ENCODE measurements at regions not wholly inside any gene's neighbourhood (a gene's known extent, or its start where the extent isn't known, plus 50 kb on each side); places are given as distances from the start of the nearest gene placed in this dataset.
A peak's percentile ranks its signal among the peaks of the same experiment; 100 is the strongest.

DNA sequence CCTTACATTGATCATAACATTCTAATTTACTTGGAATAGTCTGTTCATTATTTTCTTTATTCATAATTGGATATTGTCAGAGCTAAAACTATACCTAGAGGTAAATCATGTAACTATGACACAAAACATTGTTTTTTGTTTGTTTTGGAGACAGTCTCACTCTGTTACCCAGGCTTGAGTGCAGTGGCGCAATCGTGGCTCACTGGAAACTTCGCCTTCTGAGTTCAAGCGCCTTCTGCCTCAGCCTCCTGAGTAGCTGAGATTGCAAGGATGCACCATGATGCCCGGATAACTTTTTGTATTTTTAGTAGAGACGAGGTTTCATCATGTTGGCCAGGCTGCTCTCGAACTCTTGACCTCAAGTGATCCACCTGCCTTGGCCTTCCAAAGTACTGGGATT lies 265.2 kb downstream of the FBXO8 start:
- Histone ChIP-seq H3K9me3 (replicated peaks; ENCODE audit: control insufficient read depth, insufficient read depth, low read depth, low read length) (no peaks in the 10 kb centered on the region), H3K4me2 (ENCODE audit: insufficient read depth, low read length) (no peak overlapping the region), H4K20me1 (replicated peaks; ENCODE audit: control insufficient read depth, insufficient read depth, low read length) (no peaks in the 10 kb centered on the region), H3K4me1 (replicated peaks in 1 of 2; ENCODE audit: control insufficient read depth in 2 of 2, insufficient read depth in 2 of 2, low read length in 2 of 2) (no peaks in the 10 kb centered on the region), H3K9me1 (ENCODE audit: control insufficient read depth, insufficient read depth, low read length) (no peaks in the 10 kb centered on the region), H3K9ac (ENCODE audit: insufficient read depth in 1 of 2, low read depth in 2 of 2, low read length in 2 of 2) (no peak overlapping the region), H3K27ac (ENCODE audit: extremely low read depth, low read depth, low read length) (no peak overlapping the region), H3K36me3 (ENCODE audit: control insufficient read depth, insufficient read depth, low read length) (no peaks in the 10 kb centered on the region), H3K4me3 (no peak overlapping the region), H3K79me2 (ENCODE audit: control insufficient read depth, insufficient read depth, low read length) (no peaks in the 10 kb centered on the region), H3K27me3 (ENCODE audit: control insufficient read depth in 2 of 2, insufficient read depth in 2 of 2, low read length in 2 of 2) (no peaks in the 10 kb centered on the region), H2AFZ (ENCODE audit: low read depth, low read length) (no peak overlapping the region)
- 38% methylated on average over 7 of the region's 7 CpGs for WGBS (ENCODE audit: insufficient coverage, low coverage, missing lambda C conversion rate)
- peak; percentile 26; the same call in 1 of the 2 replicates for TF ChIP-seq CEBPB (tag; IDR thresholded peaks at IDR 0.05)
- TF ChIP-seq KLF16 (IDR thresholded peaks at IDR 0.05), result no peak
- BruUV-seq (replicated peaks), result no TSS peak
- FAIRE-seq (no peak), ATAC-seq (no peak), DNase-seq (ENCODE audit: extremely low read depth in 1 of 4, low spot score in 3 of 4) (no peak)
- in situ Hi-C loops (cut with MboI), result no loop called here
- POLR2A ChIA-PET, result no interaction called here
- CTCF ChIA-PET (ENCODE audit: low intra/inter-chr PET ratio), result no interaction called here
- intact Hi-C loops (cut with micrococcal nuclease), result no loop called here

DNA sequence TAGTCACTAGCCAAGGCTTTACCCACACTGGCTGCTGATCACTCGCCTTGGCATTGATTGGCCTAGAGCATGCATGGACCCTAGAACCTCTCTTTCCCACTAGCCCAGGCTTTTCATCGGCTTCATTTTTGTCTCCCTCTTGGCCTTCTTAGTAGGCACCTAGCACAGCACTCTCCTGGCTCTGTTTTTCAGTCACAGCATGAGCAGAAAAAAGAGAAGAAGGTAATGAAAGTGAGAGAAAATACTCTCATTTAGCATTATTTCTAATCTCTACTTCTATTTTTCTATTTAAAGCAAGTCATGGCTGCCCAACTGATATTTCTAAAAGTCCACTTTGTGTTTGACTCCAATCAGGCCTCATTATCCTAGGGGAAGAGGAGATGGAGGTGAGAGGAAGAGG lies 267.2 kb downstream of the FBXO8 start:
- 16% methylated on average over 2 of the region's 2 CpGs for WGBS (ENCODE audit: insufficient coverage, low coverage, missing lambda C conversion rate)
- Histone ChIP-seq H4K20me1 (replicated peaks; ENCODE audit: control insufficient read depth, insufficient read depth, low read length) (no peaks in the 10 kb centered on the region), H3K9ac (ENCODE audit: insufficient read depth in 1 of 2, low read depth in 2 of 2, low read length in 2 of 2) (no peak overlapping the region), H3K4me2 (ENCODE audit: insufficient read depth, low read length) (no peak overlapping the region), H3K9me3 (replicated peaks; ENCODE audit: control insufficient read depth, insufficient read depth, low read depth, low read length) (no peaks in the 10 kb centered on the region), H3K36me3 (ENCODE audit: control insufficient read depth, insufficient read depth, low read length) (no peaks in the 10 kb centered on the region), H3K4me1 (replicated peaks in 1 of 2; ENCODE audit: control insufficient read depth in 2 of 2, insufficient read depth in 2 of 2, low read length in 2 of 2) (no peaks in the 10 kb centered on the region), H3K9me1 (ENCODE audit: control insufficient read depth, insufficient read depth, low read length) (no peaks in the 10 kb centered on the region), H3K27me3 (ENCODE audit: control insufficient read depth in 2 of 2, insufficient read depth in 2 of 2, low read length in 2 of 2) (no peaks in the 10 kb centered on the region), H2AFZ (ENCODE audit: low read depth, low read length) (no peak overlapping the region), H3K4me3 (no peak overlapping the region), H3K79me2 (ENCODE audit: control insufficient read depth, insufficient read depth, low read length) (no peaks in the 10 kb centered on the region), H3K27ac (ENCODE audit: extremely low read depth, low read depth, low read length) (no peak overlapping the region)
- no peak for FAIRE-seq
- no TSS peak for BruUV-seq (replicated peaks)
- CTCF ChIA-PET (ENCODE audit: low intra/inter-chr PET ratio), result no interaction called here
- no peak for ATAC-seq
- in situ Hi-C loops (cut with MboI), result no loop called here
- intact Hi-C loops (cut with micrococcal nuclease), result no loop called here
- POLR2A ChIA-PET, result no interaction called here
- no peak for DNase-seq (ENCODE audit: extremely low read depth in 1 of 4, low spot score in 3 of 4)
- TF ChIP-seq PRMT5 (CRISPR knock-in tag; IDR thresholded peaks at IDR 0.05) (no peak), CHAMP1 (IDR thresholded peaks at IDR 0.05) (no peak), HDAC2 (IDR thresholded peaks at IDR 0.05) (no peak), PBX2 (CRISPR knock-in tag; IDR thresholded peaks at IDR 0.05; ENCODE audit: low read depth) (no peak), PBX2 (tag; conservative IDR thresholded peaks at IDR 0.05; ENCODE audit: low read depth) (no peak), MCM3 (IDR thresholded peaks at IDR 0.05) (no peak)
- TF ChIP-seq, protein P1, sequence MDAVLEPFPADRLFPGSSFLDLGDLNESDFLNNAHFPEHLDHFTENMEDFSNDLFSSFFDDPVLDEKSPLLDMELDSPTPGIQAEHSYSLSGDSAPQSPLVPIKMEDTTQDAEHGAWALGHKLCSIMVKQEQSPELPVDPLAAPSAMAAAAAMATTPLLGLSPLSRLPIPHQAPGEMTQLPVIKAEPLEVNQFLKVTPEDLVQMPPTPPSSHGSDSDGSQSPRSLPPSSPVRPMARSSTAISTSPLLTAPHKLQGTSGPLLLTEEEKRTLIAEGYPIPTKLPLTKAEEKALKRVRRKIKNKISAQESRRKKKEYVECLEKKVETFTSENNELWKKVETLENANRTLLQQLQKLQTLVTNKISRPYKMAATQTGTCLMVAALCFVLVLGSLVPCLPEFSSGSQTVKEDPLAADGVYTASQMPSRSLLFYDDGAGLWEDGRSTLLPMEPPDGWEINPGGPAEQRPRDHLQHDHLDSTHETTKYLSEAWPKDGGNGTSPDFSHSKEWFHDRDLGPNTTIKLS (IDR thresholded peaks at IDR 0.05; ENCODE audit: borderline replicate concordance, low read depth), result no peak
- TF ChIP-seq, protein P2, sequence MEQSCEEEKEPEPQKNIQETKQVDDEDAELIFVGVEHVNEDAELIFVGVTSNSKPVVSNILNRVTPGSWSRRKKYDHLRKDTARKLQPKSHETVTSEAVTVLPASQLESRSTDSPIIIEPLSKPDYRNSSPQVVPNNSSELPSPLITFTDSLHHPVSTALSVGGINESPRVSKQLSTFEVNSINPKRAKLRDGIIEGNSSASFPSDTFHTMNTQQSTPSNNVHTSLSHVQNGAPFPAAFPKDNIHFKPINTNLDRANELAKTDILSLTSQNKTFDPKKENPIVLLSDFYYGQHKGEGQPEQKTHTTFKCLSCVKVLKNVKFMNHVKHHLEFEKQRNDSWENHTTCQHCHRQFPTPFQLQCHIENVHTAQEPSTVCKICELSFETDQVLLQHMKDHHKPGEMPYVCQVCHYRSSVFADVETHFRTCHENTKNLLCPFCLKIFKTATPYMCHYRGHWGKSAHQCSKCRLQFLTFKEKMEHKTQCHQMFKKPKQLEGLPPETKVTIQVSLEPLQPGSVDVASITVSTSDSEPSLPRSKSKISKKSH (CRISPR knock-in tag; IDR thresholded peaks at IDR 0.05), result no peak

Measured in K562 (cell line).